GM23338 (cell line): ENCODE measurements at regions not wholly inside any gene's neighbourhood (a gene's known extent, or its start where the extent isn't known, plus 50 kb on each side); places are given as distances from the start of the nearest gene placed in this dataset.

ENCODE experiments used
- ATAC-seq: fragments of 200-7000 bp; cut with Tn5 transposase; 3 replicates; pipeline ENCODE4 v1.9.1; 2020
- DNase-seq: peaks from one replicate; pipeline ENCODE4 v3.0.0-alpha.2; 2015; ENCODE audit warnings: low spot score
- H2AFZ ChIP-seq: fragments of 200-600 bp; sonication (generic); 2 replicates; pipeline ENCODE4 v1.8.0; 2016; ENCODE audit warnings: antibody characterized with exemption, mild to moderate bottlenecking, moderate library complexity
- H3F3A ChIP-seq: fragments of 200-600 bp; sonication (generic); replicated peaks from 2 replicates; pipeline ENCODE4 v1.8.0; 2017; ENCODE audit warnings: antibody characterized with exemption, mixed run types, low read depth
- H3K27ac ChIP-seq: fragments of 200-600 bp; sonication (generic); 2 replicates; pipeline ENCODE4 v1.6.1; 2016; ENCODE audit warnings: low read depth
- H3K27me3 ChIP-seq: fragments of 200-600 bp; sonication (generic); 2 replicates; pipeline ENCODE4 v1.8.0; 2016; ENCODE audit warnings: mild to moderate bottlenecking, mixed run types, moderate library complexity; ENCODE audit not compliant: insufficient read depth
- H3K36me3 ChIP-seq: fragments of 200-600 bp; sonication (generic); 2 replicates; pipeline ENCODE4 v1.8.0; 2016; ENCODE audit warnings: mild to moderate bottlenecking; ENCODE audit not compliant: insufficient read depth
- H3K4me1 ChIP-seq: fragments of 200-600 bp; sonication (generic); 2 replicates; pipeline ENCODE4 v1.8.0; 2016; ENCODE audit warnings: mild to moderate bottlenecking, moderate library complexity; ENCODE audit not compliant: insufficient read depth
- H3K4me2 ChIP-seq: fragments of 200-600 bp; sonication (generic); 2 replicates; pipeline ENCODE4 v1.7.1; 2017; ENCODE audit warnings: mixed run types
- H3K4me3 ChIP-seq: fragments of 200-600 bp; sonication (generic); 2 replicates; pipeline ENCODE4 v1.6.1; 2016; ENCODE audit warnings: mixed run types
- H3K79me2 ChIP-seq: fragments of 200-600 bp; sonication (generic); replicated peaks from 2 replicates; pipeline ENCODE4 v1.8.0; 2017; ENCODE audit warnings: mild to moderate bottlenecking; ENCODE audit not compliant: insufficient read depth
- H3K9me2 ChIP-seq: fragments of 200-600 bp; sonication (generic); 2 replicates; pipeline ENCODE4 v1.8.0; 2017; ENCODE audit not compliant: insufficient read depth
- H4K20me1 ChIP-seq: fragments of 200-600 bp; sonication (generic); replicated peaks from 2 replicates; pipeline ENCODE4 v1.8.0; 2017; ENCODE audit warnings: mild to moderate bottlenecking; ENCODE audit not compliant: insufficient read depth
- H3K27ac Mint-ChIP-seq: 2 replicates; pipeline ENCODE4 v1.8.0; 2020; ENCODE audit warnings: inconsistent platforms, mild to moderate bottlenecking, moderate library complexity, mixed read lengths
- H3K27me3 Mint-ChIP-seq: 3 replicates; pipeline ENCODE4 v1.8.0; 2022; ENCODE audit warnings: low read depth, mild to moderate bottlenecking, moderate library complexity, mixed read lengths, inconsistent platforms; ENCODE audit not compliant: insufficient read depth, poor library complexity
- H3K36me3 Mint-ChIP-seq: 3 replicates; pipeline ENCODE4 v1.8.0; 2021; ENCODE audit warnings: low read depth, mild to moderate bottlenecking, inconsistent platforms, moderate library complexity, mixed read lengths
- H3K4me1 Mint-ChIP-seq: 3 replicates; pipeline ENCODE4 v1.8.0; 2020; ENCODE audit warnings: mild to moderate bottlenecking, inconsistent platforms, mixed read lengths
- H3K4me3 Mint-ChIP-seq: 3 replicates; pipeline ENCODE4 v1.8.0; 2021; ENCODE audit warnings: moderate library complexity, mild to moderate bottlenecking, inconsistent platforms, mixed read lengths
- H3K9me3 Mint-ChIP-seq: 3 replicates; pipeline ENCODE4 v1.8.0; 2020; ENCODE audit warnings: moderate library complexity, mild to moderate bottlenecking, inconsistent platforms, mixed read lengths
- CREB1 ChIP-seq: fragments of 250-450 bp; sonication (Bioruptor Pico); IDR thresholded peaks from 2 replicates; pipeline ENCODE4 v1.5.0; 2020; ENCODE audit warnings: low read depth, mild to moderate bottlenecking, moderate library complexity
- JUNB ChIP-seq: IDR thresholded peaks from one replicate; pipeline ENCODE4 v1.6.1; 2016; ENCODE audit warnings: antibody characterized with exemption; ENCODE audit not compliant: unreplicated experiment
- ZNF114 ChIP-seq: fragments of 250-450 bp; sonication (Bioruptor Pico); IDR thresholded peaks from 2 replicates; pipeline ENCODE4 v1.5.0; 2020; ENCODE audit warnings: mild to moderate bottlenecking, moderate library complexity
- ZNF331 ChIP-seq: fragments of 250-450 bp; sonication (Bioruptor Pico); IDR thresholded peaks from 2 replicates; pipeline ENCODE4 v1.5.0; 2020; ENCODE audit warnings: low read depth, mild to moderate bottlenecking, moderate library complexity
- TF ChIP-seq, protein P1 (sequence below): IDR thresholded peaks from one replicate; pipeline ENCODE4 v1.6.1; 2018; ENCODE audit warnings: antibody characterized with exemption; ENCODE audit not compliant: unreplicated experiment
- TF ChIP-seq, protein P2 (sequence below), 2 experiments: fragments of 200-600 bp in 1 of 2; sonication (generic) in 1 of 2; conservative IDR thresholded peaks; 2 replicates each; pipeline versions ENCODE4 v1.5.1 to v1.6.1; 2016 to 2017; ENCODE audit warnings: antibody characterized with exemption in 2 of 2, low read depth in 2 of 2, mild to moderate bottlenecking in 2 of 2, moderate library complexity in 1 of 2
- TF ChIP-seq, protein P3 (sequence below): IDR thresholded peaks from 2 replicates; pipeline ENCODE4 v1.6.1; 2016; ENCODE audit warnings: antibody characterized with exemption

DNA sequence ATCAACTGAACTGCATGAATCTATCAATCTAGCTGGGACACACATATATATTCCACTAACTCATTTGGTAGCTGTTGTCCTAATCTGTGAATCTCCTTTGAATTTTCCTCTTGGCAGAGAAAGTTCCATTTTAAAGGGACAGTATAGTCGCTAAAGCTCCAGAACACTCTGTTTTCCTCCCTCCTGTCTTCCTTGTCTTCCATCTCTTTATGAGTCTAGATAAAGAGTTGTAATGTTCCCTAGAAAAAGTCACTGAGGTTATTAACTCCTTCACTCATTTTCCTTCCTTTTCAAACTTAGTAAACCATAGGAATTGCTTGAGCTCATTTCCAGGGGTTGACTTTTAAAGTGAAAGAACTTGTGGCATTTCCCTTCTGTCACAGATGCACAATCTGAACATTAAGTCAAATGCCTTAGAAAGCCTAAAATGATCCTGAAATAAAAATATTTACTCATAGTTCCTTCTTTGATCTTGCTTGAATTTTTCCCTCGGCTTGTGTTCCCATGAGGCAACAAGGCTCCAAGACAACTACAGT is 198.4 kb downstream of the TRIM27 start (continued):
- TF ChIP-seq, protein P1, sequence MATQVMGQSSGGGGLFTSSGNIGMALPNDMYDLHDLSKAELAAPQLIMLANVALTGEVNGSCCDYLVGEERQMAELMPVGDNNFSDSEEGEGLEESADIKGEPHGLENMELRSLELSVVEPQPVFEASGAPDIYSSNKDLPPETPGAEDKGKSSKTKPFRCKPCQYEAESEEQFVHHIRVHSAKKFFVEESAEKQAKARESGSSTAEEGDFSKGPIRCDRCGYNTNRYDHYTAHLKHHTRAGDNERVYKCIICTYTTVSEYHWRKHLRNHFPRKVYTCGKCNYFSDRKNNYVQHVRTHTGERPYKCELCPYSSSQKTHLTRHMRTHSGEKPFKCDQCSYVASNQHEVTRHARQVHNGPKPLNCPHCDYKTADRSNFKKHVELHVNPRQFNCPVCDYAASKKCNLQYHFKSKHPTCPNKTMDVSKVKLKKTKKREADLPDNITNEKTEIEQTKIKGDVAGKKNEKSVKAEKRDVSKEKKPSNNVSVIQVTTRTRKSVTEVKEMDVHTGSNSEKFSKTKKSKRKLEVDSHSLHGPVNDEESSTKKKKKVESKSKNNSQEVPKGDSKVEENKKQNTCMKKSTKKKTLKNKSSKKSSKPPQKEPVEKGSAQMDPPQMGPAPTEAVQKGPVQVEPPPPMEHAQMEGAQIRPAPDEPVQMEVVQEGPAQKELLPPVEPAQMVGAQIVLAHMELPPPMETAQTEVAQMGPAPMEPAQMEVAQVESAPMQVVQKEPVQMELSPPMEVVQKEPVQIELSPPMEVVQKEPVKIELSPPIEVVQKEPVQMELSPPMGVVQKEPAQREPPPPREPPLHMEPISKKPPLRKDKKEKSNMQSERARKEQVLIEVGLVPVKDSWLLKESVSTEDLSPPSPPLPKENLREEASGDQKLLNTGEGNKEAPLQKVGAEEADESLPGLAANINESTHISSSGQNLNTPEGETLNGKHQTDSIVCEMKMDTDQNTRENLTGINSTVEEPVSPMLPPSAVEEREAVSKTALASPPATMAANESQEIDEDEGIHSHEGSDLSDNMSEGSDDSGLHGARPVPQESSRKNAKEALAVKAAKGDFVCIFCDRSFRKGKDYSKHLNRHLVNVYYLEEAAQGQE: no peak
- TF ChIP-seq, protein P2, sequence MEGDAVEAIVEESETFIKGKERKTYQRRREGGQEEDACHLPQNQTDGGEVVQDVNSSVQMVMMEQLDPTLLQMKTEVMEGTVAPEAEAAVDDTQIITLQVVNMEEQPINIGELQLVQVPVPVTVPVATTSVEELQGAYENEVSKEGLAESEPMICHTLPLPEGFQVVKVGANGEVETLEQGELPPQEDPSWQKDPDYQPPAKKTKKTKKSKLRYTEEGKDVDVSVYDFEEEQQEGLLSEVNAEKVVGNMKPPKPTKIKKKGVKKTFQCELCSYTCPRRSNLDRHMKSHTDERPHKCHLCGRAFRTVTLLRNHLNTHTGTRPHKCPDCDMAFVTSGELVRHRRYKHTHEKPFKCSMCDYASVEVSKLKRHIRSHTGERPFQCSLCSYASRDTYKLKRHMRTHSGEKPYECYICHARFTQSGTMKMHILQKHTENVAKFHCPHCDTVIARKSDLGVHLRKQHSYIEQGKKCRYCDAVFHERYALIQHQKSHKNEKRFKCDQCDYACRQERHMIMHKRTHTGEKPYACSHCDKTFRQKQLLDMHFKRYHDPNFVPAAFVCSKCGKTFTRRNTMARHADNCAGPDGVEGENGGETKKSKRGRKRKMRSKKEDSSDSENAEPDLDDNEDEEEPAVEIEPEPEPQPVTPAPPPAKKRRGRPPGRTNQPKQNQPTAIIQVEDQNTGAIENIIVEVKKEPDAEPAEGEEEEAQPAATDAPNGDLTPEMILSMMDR (conservative IDR thresholded peaks at IDR 0.05; ENCODE audit: low read depth in 2 of 2): no peak
- TF ChIP-seq JUNB (no peak), ZNF114 (no peak)
- TF ChIP-seq, protein P3, sequence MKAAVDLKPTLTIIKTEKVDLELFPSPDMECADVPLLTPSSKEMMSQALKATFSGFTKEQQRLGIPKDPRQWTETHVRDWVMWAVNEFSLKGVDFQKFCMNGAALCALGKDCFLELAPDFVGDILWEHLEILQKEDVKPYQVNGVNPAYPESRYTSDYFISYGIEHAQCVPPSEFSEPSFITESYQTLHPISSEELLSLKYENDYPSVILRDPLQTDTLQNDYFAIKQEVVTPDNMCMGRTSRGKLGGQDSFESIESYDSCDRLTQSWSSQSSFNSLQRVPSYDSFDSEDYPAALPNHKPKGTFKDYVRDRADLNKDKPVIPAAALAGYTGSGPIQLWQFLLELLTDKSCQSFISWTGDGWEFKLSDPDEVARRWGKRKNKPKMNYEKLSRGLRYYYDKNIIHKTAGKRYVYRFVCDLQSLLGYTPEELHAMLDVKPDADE: no peak

DNA sequence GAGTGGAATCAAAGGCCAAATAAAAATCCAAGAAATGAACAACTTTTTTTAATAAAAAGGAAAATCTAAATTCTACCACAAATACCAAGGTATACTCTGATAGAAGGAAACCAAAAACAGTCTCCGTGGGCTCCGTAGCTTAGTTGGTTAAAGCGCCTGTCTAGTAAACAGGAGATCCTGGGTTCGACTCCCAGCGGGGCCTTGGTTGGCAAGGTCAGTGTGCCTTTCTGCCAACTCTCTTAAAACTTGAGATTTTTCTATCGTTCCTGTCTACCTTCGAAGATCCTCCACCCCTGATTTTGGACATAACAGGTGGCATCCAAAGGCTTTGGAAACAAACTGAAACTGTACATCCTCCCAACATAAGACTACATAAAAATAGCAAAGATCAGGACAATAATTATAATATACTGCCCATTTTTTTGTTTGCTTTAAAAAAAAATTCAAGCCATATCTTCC is 197.9 kb downstream of the TRIM27 start:
- H3K27ac Mint-ChIP-seq: no peak overlapping the region
- peaks cover 5% of the 10 kb centered on the region for H3K9me3 Mint-ChIP-seq
- Histone ChIP-seq H3F3A (0 out of 2 replicates have a peak, but pooled peaks cover 15% of the 10 kb centered on the region), H3K36me3 (no peaks in the 10 kb centered on the region), H2AFZ (no peak overlapping the region), H4K20me1 (no peaks in the 10 kb centered on the region), H3K9me2 (no peaks in the 10 kb centered on the region), H3K27me3 (peaks cover 33% of the 10 kb centered on the region), H3K4me1 (peaks cover 19% of the 10 kb centered on the region), H3K79me2 (no peaks in the 10 kb centered on the region), H3K27ac (no peak overlapping the region), H3K4me3 (peak overlapping the region; percentile 21), H3K4me2 (peak overlapping the region; percentile 1; the same call in 1 of the 2 replicates)
- DNase-seq (peak; percentile 81), ATAC-seq (peak; percentile 61)
- H3K4me1 Mint-ChIP-seq: peaks cover 12% of the 10 kb centered on the region; the same call in 2 of the 3 replicates
- peak overlapping the region; percentile 53 for H3K4me3 Mint-ChIP-seq
- TF ChIP-seq ZNF331 (no peak), CREB1 (CRISPR knock-in tag) (0 out of 2 replicates have a peak, but pooled peaks have one; percentile 20)
- peaks cover 42% of the 10 kb centered on the region for H3K27me3 Mint-ChIP-seq
- H3K36me3 Mint-ChIP-seq: peaks cover 3% of the 10 kb centered on the region; the same call in 2 of the 3 replicates
